Rectal smooth muscle tissue (tissue), 1 donor: ENCODE measurements at regions not wholly inside any gene's neighbourhood (a gene's known extent, or its start where the extent isn't known, plus 50 kb on each side); places are given as distances from the start of the nearest gene placed in this dataset.

ENCODE experiments used
- H3K27ac ChIP-seq: one replicate; pipeline ENCODE4 v1.7.0; 2013; ENCODE audit warnings: low read depth, low read length, inconsistent platforms
- H3K27me3 ChIP-seq: one replicate; pipeline ENCODE4 v1.7.0; 2013; ENCODE audit warnings: low read length; ENCODE audit not compliant: control insufficient read depth, insufficient read depth
- H3K36me3 ChIP-seq: one replicate; pipeline ENCODE4 v1.7.0; 2013; ENCODE audit warnings: low read length; ENCODE audit not compliant: control insufficient read depth, insufficient read depth
- H3K4me1 ChIP-seq: one replicate; pipeline ENCODE4 v1.7.0; 2013; ENCODE audit warnings: low read length; ENCODE audit not compliant: control insufficient read depth, insufficient read depth
- H3K4me3 ChIP-seq: one replicate; pipeline ENCODE4 v1.7.0; 2013; ENCODE audit warnings: low read length
- H3K9ac ChIP-seq: one replicate; pipeline ENCODE4 v1.7.0; 2013; ENCODE audit warnings: low read length

DNA sequence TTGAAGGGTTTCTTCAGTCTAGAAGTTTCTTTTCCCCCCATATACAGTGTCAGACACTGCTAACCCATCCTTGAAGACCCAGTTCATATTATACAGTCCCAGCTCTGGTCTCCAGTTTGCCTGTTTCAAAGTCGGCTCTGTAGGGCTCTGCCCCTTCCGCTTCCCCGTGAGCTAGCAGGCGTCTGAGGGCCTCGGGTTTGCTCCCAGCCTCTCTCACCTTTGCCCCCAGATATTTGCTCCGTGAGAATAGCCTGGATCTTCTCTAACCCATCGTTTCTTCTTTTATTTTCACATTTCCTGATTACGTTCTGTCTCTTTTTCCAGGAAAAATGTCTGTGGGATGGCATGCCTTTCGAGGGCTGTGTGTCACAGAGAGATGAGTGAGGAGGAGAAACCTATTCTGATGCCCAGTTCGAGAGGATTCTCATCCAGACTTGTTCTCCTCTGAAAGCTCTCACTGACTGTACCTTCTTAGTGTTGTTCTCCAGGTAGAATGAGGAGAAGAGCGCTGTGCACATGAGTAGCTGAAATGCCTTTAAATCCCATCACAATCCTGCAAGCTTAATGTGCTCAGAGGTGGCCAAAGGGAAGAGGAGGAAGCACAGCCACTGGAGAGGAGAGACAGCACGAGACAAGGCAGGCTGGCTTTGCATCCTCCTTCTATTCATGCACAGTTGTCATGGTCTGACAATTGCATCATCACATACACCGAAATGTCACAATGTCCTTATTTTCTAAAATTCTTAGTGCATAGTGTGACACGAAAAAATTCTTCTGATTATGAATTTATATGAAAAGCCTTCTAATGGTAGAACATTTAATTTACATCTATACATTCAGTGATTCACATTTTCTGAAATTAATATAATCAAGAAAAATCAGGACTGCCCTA is 171.1 kb downstream of the FOXA2 start:
- Histone ChIP-seq H3K27me3 (no peaks in the 10 kb centered on the region), H3K27ac (no peak overlapping the region), H3K36me3 (no peaks in the 10 kb centered on the region), H3K9ac (no peak overlapping the region), H3K4me1 (no peaks in the 10 kb centered on the region), H3K4me3 (no peak overlapping the region)

DNA sequence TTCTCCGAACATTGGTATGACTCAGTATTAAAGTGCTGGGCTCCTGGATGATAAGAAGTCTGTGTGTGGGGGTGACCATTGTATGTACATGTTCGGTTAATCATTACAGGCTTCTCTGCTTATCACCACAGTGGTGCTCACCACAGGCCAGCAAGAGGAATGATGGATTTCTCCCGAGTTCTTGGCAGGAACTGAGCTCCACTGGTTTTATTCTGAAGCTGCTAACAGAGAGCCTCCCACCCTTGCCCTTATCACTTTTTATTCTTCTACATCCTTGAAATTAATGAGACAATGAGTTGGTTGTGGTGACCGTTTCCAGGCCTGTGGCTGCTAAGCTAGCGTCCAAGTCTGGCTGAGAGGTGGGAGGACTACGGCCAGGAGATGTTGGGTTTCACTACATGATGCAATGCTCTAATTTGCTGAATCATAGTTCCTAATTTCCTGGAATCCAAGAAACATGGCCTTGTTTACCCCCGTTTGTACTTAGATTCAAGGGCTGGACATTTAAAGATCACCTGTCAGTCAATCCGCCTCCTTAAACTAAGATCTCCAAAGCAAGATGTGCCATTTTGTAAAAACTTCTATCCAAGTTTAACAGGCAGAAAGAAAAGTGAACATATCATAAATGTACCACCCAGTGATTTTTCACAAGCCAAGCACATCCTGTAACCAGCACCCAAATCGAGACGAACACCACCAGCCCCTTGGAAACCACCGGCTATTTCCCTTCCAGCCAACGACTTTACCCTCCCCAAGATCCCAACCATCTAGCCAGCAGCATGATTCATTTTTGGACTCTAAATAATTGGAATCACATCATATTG is 172.5 kb downstream of the FOXA2 start:
- no peak overlapping the region for H3K4me3 ChIP-seq
- no peaks in the 10 kb centered on the region for H3K27me3 ChIP-seq
- H3K27ac ChIP-seq: no peak overlapping the region
- no peaks in the 10 kb centered on the region for H3K36me3 ChIP-seq
- no peak overlapping the region for H3K9ac ChIP-seq
- H3K4me1 ChIP-seq: no peaks in the 10 kb centered on the region

DNA sequence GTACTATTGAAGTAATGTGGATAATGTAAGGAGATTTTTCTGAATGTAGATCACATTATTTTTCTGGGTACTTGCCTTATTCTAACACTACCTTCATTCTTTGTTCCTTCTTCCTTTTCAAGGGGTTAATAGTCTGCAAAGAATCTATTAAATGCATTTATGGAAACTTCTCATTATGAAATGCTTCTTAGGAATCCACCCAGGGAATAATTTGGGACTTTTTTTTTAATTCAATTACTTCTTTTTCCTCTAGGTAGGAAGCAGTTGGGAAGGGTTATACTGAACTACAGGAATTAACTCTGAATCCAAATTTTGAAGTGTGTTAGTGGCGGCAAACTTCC is 173.1 kb downstream of the FOXA2 start:
- Histone ChIP-seq H3K4me3 (no peak overlapping the region), H3K27me3 (no peaks in the 10 kb centered on the region), H3K4me1 (no peaks in the 10 kb centered on the region), H3K27ac (no peak overlapping the region), H3K9ac (no peak overlapping the region), H3K36me3 (no peaks in the 10 kb centered on the region)

DNA sequence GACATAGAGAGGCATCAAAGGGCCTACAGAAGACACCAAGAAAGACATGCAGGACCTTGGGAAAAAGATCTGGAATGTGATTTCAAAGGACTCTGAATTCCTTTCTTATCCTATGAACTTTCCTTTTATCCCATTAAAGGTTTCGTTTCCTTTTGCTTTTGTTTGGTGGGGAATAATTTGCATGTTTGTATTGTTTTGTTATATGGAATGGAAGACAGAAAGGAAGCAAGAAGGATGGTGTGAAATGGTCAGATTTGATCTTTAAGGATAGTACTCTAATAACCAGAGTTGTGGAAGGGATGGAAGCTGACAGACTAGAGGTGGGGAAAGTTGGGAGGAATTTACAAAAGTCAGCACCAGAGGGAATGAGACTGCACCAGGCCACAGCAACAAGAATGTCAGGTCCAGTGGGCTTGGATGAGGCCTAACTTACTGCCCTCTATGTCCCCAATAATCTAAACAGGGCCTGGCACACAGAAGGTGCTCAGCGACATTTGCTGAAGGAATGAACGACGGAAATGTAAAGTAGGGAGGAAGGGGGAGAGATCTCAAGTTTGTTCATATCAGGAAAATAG is 173.7 kb downstream of the FOXA2 start:
- H3K4me1 ChIP-seq: no peaks in the 10 kb centered on the region
- no peaks in the 10 kb centered on the region for H3K36me3 ChIP-seq
- no peak overlapping the region for H3K9ac ChIP-seq
- H3K27me3 ChIP-seq: no peaks in the 10 kb centered on the region
- no peak overlapping the region for H3K4me3 ChIP-seq
- H3K27ac ChIP-seq: no peak overlapping the region

DNA sequence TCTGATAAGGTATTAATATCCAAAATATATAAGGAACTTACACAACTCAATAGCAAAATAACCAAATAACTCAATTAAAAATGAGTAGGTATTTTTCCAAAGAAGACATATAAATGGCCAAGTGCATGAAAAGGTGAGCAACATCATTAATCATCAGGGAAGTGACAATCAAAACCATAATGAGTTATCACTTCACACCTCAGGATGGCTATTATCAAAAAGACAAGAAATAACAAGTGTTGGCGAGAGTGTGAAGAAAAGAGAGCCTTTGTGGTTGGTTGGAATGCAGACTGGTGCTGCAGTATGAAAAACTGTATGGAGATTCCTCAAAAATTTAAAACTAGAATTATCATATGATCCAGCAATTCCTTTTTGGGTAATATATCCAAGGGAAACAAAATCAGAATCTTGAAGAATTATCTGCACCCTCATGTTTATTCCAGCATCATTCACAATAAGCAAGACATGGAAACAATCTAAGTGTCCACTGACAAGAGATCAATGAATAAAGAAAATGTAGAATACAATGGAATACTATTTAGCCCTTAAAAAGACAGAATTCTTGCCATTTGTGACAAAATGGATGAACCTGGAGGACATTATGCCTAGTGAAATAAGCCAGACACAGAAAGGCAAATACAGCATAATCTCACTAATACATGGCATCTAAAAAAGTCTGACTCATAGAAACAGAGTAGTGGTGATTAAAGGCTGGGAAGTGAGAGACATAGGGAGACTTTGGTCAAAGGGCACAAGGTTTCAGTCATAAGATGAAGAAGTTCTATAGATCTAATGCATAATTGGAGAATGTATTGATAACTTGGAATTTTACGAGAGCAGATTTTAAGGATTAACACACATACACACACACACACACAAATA is 175.6 kb downstream of the FOXA2 start:
- Histone ChIP-seq H3K27me3 (no peaks in the 10 kb centered on the region), H3K36me3 (no peaks in the 10 kb centered on the region), H3K9ac (no peak overlapping the region), H3K27ac (no peak overlapping the region), H3K4me1 (peaks cover 2% of the 10 kb centered on the region), H3K4me3 (no peak overlapping the region)

DNA sequence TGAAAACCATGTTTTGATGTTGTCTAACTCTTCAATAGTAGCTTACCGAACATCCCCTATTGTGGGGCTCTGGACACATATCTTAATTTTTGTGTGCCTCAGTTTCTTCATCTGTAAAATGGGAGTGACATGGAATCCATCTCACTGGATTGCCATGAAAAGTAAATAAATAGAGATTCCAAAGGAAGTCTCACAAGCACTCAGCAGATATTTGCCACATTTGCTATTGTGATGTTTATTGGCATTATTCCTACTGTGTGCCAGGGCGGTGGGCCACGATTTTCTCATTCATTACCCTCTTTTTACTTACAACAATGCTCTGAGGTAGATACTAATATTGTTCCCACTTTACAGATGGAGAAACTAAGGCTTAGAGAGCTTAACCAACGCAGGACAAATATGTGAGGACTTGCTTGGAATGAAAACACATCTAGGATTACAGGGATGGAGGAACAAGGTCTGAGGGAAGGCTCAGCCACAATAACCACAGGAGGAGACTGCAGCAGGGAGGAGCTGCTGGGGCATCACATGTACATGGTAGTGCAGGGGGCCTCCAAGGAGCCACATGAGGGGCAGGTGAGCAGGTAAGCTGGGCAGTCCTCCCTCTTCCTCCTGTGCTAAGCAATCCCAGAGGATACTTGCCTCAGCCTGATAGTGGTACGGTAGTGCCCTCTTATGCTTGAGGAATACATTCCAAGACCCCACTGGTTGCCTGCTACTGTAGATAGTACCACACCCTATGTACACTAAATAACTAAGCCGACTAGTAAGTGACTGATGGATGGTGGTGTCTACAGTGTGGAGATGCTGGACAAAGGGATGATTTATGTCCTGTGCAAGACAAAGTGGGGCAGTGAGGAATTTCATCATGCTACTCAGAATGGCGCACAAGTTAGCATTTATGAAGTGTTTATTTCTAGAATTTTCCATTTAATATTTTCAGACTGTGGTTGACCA is 176.9 kb downstream of the FOXA2 start:
- no peak overlapping the region for H3K27ac ChIP-seq
- H3K4me3 ChIP-seq: no peak overlapping the region
- H3K4me1 ChIP-seq: peaks cover 2% of the 10 kb centered on the region
- no peaks in the 10 kb centered on the region for H3K27me3 ChIP-seq
- no peak overlapping the region for H3K9ac ChIP-seq
- no peaks in the 10 kb centered on the region for H3K36me3 ChIP-seq

DNA sequence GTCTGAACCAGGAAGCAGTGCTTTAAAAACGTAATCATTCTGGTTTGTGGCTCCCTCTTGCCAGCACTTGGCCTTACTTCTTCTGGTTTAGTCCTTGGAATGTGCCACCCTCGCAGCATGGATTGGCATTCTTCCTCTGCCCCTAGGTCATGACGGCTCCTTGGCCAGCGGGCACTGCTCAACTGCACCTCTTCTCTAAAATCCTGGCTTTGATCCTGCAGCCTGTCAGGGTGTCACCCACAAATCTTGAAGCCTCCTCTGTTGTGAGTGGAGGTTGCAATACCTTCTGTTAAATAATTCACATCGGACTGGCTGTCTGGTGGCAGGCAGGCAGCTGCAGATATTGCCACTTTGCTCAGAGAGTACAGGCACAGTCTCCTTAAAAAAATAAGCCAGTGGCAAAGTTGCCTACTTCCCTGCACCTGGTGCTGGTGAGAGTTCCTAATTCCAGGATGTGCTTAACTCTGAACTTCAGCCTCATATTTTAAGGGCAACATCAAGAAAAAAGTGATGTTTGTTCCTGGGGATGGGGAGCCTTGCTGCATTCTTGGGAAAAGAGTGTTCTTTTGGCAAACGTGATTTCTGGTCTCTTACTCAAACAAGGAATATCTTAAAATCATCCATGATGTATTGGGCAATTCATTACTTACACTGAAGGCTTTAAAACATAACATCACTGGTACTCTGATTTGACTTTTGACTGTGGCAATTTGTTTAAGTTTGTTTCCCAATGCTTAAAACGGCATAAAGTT is 179.8 kb downstream of the FOXA2 start:
- Histone ChIP-seq H3K36me3 (no peaks in the 10 kb centered on the region), H3K27ac (no peak overlapping the region), H3K27me3 (no peaks in the 10 kb centered on the region), H3K4me1 (peaks cover 2% of the 10 kb centered on the region), H3K9ac (no peak overlapping the region), H3K4me3 (peak overlapping the region; percentile 55)

DNA sequence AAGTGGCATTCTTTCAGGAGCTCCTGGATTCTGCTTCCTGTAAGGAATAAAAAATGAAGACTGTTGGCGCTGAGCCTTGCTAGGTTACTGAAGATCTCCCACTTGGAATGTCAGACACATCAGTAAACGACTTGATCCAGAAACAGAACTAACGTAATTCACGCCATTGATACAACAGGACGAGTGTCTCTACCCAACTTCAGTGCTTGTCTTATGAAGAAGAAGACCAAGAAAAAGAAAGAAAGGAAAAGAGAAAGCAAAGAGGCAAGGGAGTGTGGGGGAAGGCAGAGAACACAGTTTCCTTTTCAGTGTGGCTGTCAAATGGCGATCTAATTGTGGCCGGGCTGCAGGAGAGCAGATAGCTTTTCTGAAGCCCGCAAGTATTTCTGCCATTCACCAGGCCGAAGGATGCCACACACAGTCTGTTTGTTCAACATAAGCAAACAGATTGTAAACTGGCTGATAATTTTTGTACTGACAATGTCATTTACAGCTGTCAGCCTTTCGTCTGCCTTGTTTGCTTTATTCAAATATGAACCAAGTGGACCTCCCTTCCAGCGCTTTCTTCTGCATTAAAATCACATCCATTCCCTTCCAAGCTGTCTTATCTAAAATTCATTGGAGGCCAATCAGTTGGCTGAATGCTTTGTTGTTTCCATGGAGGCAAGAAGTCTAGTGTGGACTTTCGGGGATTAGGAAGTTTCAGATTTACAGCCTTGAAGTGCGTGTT is 180.6 kb downstream of the FOXA2 start:
- H3K27me3 ChIP-seq: no peaks in the 10 kb centered on the region
- H3K36me3 ChIP-seq: no peaks in the 10 kb centered on the region
- no peak overlapping the region for H3K9ac ChIP-seq
- H3K4me3 ChIP-seq: peak overlapping the region; percentile 55
- no peak overlapping the region for H3K27ac ChIP-seq
- H3K4me1 ChIP-seq: peaks cover 2% of the 10 kb centered on the region

DNA sequence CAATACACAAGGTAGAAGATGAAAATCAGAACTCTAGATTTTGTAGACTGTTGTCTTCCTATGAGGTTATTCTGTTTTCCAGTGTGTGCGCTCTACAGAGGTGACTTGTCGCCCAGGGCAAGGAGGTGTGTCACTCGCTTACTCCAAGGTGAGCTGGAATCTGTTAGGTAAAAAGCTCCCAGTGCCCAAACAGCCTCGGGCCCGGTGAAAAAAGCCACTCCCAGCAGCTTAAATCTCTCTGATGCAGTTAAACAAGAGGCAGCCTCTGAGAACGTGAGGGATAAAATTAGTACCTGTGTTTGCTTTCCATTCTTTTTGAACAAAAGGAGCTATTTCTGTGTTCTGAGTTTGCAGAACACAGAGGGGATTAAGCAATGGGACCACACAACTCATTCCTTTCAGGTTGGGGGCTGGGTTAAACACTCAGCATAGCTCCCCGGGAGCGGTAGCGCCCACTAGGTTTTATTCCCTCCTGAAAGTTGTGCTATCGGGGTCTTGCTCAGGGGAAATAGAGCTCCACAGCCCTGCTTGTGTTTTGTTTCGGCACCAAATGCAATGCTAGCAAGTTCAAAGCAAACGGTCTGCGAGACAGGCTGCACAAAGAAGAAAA is 181.2 kb downstream of the FOXA2 start:
- Histone ChIP-seq H3K4me1 (peaks cover 2% of the 10 kb centered on the region), H3K36me3 (no peaks in the 10 kb centered on the region), H3K4me3 (peak overlapping the region; percentile 55), H3K9ac (no peak overlapping the region), H3K27ac (no peak overlapping the region), H3K27me3 (no peaks in the 10 kb centered on the region)

DNA sequence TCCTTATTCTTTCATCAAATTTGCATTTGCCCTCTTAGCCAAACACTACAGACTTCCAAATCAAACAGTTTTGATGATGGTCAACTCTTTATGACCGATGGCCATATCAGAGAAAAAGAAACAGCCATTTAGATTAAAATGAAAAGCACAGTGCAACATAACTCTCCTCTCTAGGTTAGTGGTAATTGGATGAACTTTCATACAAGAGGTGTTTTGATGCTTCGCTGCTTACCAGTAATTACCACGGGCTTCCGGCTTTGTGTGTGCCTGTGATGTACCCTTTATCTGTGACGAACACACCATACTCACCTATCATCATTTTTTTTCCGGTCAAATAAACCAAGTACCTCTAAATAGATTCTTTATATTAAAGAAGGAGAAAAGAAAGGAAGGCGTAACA is 181.8 kb downstream of the FOXA2 start:
- H3K27me3 ChIP-seq: no peaks in the 10 kb centered on the region
- H3K36me3 ChIP-seq: no peaks in the 10 kb centered on the region
- no peak overlapping the region for H3K9ac ChIP-seq
- H3K4me3 ChIP-seq: no peak overlapping the region
- H3K27ac ChIP-seq: no peak overlapping the region
- peaks cover 2% of the 10 kb centered on the region for H3K4me1 ChIP-seq
